ENCODE measurements at regions not wholly inside any gene's neighbourhood (a gene's known extent, or its start where the extent isn't known, plus 50 kb on each side); places are given as distances from the start of the nearest gene placed in this dataset.

DNA sequence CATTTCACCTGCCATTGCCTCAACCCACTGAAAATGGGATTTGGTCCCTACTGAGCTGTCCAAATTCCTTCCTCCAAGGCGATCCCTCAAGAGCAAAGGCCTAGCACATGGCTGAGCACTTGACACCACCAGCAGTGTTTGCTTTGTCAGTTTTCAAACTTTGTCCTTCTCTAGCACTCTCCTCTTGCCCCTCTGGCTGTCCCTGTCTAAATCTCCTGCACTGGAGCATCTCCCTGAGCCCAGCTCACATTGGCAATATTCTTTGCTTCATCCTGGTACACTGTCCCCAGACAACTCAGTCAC lies 66.6 kb upstream of the FTH1 start:
- POLR2A ChIA-PET = no interaction called here

DNA sequence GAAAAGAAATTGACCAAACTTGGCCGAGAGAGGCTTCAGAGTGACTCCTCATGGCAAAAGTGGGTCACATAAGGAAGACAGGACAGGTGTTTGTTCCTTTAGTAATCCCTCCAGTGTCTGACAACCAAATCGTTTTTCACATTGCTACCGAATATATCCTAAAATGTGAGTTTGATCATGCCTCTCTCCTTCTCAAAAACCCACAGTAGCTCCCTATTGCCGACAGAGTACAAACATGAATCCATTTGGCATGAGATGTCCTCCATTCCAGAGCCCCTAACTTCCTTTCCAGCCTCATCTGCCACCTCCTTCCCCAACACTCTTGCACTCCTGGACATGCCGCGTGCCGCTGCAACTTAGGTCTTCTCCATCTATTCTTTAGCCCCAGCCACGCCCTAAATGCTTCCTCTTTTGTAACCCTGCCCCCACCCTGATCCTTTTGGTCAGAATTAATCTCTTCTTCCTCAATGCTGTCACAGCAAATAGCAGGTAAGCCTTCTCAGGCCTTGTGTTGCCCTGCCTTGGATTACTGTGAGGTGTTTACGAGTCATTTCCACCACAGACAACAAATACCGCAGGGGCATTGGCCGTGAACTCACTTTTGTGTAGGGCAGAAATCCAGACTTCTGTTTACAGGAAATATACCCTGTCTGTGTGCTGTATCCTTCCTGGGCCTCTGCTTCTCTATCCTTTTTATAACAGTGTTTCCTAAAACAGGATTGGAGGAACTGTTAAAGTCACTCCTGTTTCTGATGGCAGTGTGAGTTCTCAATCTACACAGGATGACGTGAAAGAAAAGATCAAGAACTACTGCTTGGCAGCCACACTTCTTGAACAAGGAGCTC lies 66.0 kb upstream of the FTH1 start:
- ChIA-PET CTCF (interaction anchor here (1.2 to 2.3 kb wide), 2 partner anchors 9 to 48 kb away, joined by 4 to 9 read pairs; no protein-coding TSS in a partner anchor), POLR2A (no interaction called here)
- no peak for DNase-seq (ENCODE audit: extremely low spot score)
- TF ChIP-seq, protein P1, sequence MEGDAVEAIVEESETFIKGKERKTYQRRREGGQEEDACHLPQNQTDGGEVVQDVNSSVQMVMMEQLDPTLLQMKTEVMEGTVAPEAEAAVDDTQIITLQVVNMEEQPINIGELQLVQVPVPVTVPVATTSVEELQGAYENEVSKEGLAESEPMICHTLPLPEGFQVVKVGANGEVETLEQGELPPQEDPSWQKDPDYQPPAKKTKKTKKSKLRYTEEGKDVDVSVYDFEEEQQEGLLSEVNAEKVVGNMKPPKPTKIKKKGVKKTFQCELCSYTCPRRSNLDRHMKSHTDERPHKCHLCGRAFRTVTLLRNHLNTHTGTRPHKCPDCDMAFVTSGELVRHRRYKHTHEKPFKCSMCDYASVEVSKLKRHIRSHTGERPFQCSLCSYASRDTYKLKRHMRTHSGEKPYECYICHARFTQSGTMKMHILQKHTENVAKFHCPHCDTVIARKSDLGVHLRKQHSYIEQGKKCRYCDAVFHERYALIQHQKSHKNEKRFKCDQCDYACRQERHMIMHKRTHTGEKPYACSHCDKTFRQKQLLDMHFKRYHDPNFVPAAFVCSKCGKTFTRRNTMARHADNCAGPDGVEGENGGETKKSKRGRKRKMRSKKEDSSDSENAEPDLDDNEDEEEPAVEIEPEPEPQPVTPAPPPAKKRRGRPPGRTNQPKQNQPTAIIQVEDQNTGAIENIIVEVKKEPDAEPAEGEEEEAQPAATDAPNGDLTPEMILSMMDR (IDR thresholded peaks at IDR 0.05; ENCODE audit: control extremely low read depth, extremely low read depth, low read depth, missing control alignments) = no peak

More for the DNA sequence above, 66.6 kb upstream of the FTH1 start:
- CTCF ChIA-PET = interaction anchor here (1.2 to 2.3 kb wide), 2 partner anchors 10 to 47 kb away, joined by 4 to 9 read pairs; no protein-coding TSS in a partner anchor
- TF ChIP-seq, protein P1 (IDR thresholded peaks at IDR 0.05; ENCODE audit: control extremely low read depth, extremely low read depth, low read depth, missing control alignments) = no peak
- DNase-seq (ENCODE audit: extremely low spot score) = no peak

DNA sequence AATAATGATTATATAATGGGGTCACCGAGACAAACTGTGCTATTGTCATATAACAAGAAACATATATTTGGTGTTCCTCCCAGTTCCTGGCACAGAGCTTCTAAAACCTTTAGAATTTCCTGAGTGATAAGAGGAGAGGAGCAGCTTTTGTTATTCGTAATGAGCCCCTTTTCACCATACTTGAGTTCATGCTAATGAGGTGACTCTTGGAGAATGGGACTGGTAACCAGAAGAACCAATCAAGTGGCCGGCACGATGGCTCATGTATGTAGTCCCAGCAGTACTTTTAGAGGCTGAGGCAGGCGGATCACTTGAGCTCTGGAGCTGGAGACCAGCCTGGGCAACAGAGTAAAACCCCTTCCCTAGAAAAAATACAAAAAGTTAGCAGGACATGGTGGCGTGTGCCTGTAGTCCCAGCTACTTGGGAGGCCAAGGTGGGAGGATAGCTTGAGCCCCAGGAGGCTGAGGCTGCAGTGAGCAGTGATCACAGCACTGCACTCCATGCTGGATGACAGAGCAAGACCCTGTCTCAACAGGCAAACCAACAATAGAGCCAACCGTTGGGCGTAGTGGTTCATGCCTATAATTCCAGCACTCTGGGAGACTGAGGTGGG lies 62.7 kb upstream of the FTH1 start:
- POLR2A ChIA-PET = no interaction called here
- CTCF ChIA-PET = interaction anchor here (1.4 to 1.8 kb wide), 2 partner anchors 52 to 83 kb away, joined by 7 to 9 read pairs; no protein-coding TSS in a partner anchor
- TF ChIP-seq, protein P1 (IDR thresholded peaks at IDR 0.05; ENCODE audit: control extremely low read depth, extremely low read depth, low read depth, missing control alignments) = no peak
- DNase-seq (ENCODE audit: extremely low spot score) = no peak

DNA sequence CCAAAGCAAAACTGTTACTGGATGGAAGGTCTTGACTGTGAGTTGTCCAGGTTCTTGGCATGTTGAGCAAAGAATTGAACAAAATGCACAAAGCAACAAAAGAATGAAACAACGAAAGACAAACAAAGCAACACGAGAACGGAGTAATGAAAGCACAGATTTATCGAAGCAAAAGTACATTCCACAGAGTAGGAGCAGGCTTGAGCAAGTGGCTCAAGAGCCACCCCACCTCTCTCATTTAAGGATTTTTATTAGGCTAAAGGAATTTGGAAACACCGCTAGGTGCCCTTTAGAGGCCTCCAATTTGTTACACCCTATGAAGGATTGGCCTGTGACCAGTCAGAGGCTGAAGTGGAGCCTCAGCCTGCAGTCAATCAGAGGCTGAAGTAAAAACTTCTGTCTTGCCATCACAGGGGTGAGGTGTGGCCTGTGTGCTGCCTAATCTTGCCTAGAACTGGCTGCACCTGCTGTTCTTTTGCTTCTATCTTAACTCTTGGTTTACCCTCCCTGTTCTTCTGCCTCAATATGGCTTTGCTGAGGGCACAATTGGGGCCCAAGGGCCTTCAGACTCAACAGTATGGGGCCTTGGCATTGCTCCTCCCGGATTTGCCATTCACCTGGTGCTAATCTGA lies 59.4 kb upstream of the FTH1 start:
- CTCF ChIA-PET = interaction anchor here (1.6 to 2.3 kb wide), 2 partner anchors 9 to 22 kb away, joined by 5 to 6 read pairs; no protein-coding TSS in a partner anchor
- TF ChIP-seq, protein P1 (IDR thresholded peaks at IDR 0.05; ENCODE audit: control extremely low read depth, extremely low read depth, low read depth, missing control alignments) = no peak
- POLR2A ChIA-PET = no interaction called here
- DNase-seq (ENCODE audit: extremely low spot score) = no peak

DNA sequence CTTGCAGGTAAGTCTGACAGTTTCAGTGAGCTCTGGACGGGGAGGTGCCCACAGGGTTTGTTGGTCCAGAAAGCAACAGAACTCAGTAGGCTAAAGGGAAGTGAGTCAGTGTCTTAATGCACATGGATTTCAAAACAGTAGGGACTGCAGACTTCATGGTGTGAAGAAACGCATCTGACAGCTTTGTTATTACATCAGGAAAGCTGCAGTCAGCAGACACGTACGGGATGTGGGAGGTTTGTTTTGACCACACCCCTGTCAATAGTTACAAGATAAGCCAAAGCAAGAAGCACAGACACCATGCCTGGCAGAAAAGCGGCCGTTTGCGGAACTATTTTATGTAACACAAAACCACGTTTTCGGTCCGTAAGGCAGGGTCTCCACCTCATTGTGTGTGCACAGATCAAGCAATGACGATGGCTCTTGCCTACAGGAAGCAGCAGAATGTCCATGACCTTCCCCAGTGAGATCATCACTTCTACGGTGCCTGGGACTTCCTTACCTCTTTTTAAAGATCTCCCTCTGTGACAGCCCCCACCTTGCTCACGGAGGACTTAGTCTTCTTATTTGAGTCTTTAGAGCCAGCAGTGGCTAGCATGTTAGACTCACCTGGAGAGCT lies 58.2 kb upstream of the FTH1 start:
- ChIA-PET POLR2A (interaction anchor here (2.1 kb wide), 1 partner anchor 58 kb away, joined by 7 read pairs; the partner anchor contains the start of gene FTH1), CTCF (interaction anchor here (1.3 to 3.8 kb wide), 6 partner anchors 9 to 127 kb away, joined by 4 to 18 read pairs (median 8); no protein-coding TSS in a partner anchor)
- peak; percentile 65 for DNase-seq (ENCODE audit: extremely low spot score)
- TF ChIP-seq, protein P1 (IDR thresholded peaks at IDR 0.05; ENCODE audit: control extremely low read depth, extremely low read depth, low read depth, missing control alignments) = no peak

Data from GM10248 (cell line).